GM12865 (cell line): ENCODE measurements at regions not wholly inside any gene's neighbourhood (a gene's known extent, or its start where the extent isn't known, plus 50 kb on each side); places are given as distances from the start of the nearest gene placed in this dataset.

Experiments used
- DNase-seq: peaks from one replicate; pipeline ENCODE4 v3.0.0; 2010; ENCODE audit warnings: low read depth
- H3K4me3 ChIP-seq: 2 replicates; pipeline ENCODE4 v1.5.1; 2011; ENCODE audit warnings: mild to moderate bottlenecking, low read depth, low read length, control low read depth
- TF ChIP-seq, protein P1 (sequence below): IDR thresholded peaks from 2 replicates; pipeline ENCODE4 v1.5.1; 2011; ENCODE audit warnings: low read length, control low read depth, low read depth, inconsistent platforms; ENCODE audit not compliant: insufficient read depth; ENCODE audit errors: missing control alignments

DNA sequence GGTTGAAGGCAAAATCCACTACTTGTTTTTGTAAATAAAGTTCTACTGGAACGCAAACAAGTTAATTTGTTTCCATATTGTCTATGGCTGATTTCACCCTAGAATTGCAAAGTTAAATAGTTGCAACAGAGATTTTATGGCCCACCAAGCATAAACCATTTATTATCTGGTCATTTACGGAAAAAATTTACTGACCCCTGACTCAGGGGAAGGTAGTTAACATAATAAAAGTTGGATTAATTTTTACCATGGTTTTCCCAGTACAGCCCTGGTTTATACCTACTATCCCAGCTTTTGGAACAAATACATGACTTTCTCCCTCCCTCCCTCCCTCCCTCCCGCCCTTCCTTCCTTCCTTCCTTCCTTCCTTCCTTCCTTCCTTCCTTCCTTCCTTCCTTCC, 588.9 kb upstream of the TMEFF2 start:
- no peak overlapping the region for H3K4me3 ChIP-seq
- TF ChIP-seq, protein P1, sequence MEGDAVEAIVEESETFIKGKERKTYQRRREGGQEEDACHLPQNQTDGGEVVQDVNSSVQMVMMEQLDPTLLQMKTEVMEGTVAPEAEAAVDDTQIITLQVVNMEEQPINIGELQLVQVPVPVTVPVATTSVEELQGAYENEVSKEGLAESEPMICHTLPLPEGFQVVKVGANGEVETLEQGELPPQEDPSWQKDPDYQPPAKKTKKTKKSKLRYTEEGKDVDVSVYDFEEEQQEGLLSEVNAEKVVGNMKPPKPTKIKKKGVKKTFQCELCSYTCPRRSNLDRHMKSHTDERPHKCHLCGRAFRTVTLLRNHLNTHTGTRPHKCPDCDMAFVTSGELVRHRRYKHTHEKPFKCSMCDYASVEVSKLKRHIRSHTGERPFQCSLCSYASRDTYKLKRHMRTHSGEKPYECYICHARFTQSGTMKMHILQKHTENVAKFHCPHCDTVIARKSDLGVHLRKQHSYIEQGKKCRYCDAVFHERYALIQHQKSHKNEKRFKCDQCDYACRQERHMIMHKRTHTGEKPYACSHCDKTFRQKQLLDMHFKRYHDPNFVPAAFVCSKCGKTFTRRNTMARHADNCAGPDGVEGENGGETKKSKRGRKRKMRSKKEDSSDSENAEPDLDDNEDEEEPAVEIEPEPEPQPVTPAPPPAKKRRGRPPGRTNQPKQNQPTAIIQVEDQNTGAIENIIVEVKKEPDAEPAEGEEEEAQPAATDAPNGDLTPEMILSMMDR, result no peak
- no peak for DNase-seq

DNA sequence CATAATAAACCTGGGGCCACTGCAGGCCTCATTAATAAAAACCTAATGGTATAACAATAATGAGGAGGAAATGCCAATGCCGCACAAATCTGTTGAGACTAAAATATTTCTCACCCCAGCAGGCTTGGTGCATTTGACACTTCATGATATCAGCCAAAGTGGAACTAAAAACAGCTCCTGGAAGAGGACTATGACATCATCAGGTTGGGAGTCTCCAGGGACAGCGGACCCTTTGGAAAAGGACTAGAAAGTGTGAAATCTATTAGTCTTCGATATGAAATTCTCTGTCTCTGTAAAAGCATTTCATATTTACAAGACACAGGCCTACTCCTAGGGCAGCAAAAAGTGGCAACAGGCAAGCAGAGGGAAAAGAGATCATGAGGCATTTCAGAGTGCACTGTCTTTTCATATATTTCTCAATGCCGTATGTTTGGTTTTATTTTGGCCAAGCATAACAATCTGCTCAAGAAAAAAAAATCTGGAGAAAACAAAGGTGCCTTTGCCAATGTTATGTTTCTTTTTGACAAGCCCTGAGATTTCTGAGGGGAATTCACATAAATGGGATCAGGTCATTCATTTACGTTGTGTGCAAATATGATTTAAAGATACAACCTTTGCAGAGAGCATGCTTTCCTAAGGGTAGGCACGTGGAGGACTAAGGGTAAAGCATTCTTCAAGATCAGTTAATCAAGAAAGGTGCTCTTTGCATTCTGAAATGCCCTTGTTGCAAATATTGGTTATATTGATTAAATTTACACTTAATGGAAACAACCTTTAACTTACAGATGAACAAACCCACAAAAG, 580.9 kb upstream of the TMEFF2 start:
- no peak overlapping the region for H3K4me3 ChIP-seq
- TF ChIP-seq, protein P1, result no peak
- DNase-seq, result no peak

DNA sequence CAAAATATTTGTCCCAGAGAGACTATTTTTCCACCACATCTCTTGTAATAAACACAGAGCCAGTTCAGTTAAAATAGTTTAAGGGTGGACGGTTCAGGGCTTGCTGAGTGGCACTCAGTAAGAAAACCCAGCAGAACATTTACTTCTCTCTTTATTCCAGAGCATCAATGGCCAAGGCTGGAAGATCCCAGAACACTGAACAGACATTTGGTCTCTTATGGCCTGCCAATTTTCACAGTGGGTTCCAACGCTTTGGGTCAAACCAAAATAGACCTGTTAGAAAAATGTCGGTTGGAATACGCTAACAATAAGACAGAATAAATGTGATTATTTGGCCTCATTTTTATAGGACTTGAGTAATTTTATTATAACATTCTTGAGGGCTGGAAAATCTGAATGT, 580.3 kb upstream of the TMEFF2 start:
- TF ChIP-seq, protein P1, result no peak

DNA sequence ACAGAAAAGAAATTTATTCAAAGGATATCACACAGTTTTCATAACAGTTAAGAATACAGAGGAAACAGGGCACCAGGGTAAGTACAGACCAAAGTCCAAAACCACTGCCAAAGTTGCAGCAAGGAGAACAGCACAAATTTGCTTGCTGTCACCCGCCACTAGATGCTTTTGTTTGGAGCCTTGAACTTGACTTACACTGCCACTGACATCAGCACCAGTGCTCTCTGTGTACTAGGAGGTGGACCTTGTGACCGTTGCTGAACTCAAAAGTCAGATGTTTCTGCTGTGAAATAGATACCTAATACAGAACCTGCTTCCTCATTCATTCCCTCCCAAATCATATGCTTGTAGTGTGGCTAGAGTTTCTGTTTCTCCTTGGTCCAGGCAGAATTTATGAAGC, 578.3 kb upstream of the TMEFF2 start:
- H3K4me3 ChIP-seq, result no peak overlapping the region
- TF ChIP-seq, protein P1, result no peak
- DNase-seq, result no peak

More for the DNA sequence above, 580.3 kb upstream of the TMEFF2 start:
- no peak overlapping the region for H3K4me3 ChIP-seq
- no peak for DNase-seq

DNA sequence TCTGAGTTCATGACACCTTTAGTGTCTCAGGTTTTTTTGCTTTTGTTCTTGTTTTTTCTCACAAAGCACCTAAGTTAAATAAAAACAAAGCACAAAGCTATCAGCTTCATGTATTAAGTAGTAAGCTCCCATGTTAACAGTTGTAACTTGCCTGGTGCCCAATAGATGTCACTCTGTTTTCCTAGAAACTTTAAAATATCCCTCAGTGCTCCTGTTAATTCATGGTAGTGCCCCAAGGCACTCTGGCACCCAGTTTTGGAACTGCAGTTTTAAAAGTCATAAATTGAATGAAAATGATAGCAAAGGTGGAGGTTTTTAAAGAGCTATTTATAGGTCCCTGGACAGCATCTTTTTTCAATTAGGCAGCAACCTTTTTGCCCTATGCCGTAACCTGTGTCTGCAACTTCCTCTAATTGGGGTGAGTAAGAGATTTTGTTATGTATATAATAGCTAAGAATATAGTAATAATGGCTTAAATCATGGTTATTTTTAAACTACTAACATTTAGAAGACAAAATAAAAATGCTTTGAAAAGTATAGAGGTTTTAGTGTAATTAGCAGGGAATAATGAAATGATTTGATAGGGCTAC, 555.0 kb upstream of the TMEFF2 start:
- TF ChIP-seq, protein P1, result no peak
- DNase-seq, result no peak

DNA sequence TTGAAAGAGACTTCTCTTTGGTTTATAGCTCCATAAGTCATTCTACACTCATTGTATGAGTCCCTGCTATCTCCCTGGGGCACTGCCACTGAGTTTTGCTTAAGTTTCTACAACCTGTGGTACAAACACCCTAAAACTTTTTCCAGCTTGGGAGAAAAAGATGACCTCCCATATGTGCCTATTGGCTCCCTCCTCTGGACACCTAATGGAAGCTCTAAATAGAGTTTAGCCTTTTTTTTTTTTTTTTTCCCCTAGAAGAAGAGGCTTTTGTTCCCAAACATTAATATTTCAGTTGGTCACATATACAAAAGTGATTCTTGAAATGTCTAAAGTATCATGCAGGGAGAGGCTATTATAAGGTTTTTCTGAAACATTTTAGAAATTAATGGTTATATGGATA, 547.2 kb upstream of the TMEFF2 start:
- DNase-seq, result no peak
- TF ChIP-seq, protein P1, result no peak
- no peak overlapping the region for H3K4me3 ChIP-seq

More for the DNA sequence above, 555.0 kb upstream of the TMEFF2 start:
- no peak overlapping the region for H3K4me3 ChIP-seq

DNA sequence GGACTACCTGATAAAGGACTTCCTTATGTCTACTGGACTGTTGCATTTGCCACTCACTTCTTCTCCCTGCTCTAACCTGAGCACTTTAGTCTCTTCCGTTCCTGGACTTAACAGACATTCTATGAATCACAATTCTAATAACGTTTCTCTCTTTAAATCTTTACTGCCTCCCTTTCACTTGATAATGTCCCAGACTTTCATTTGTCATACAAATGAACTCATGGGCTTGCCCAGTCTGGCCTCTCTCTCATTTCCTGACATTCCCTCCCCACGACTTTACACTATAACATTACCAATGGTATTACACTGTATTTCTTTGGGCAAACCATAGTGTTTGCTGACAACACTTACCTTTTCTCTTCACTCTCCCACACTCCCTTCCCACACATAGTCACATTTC, 540.7 kb upstream of the TMEFF2 start:
- TF ChIP-seq, protein P1, result no peak
- no peak overlapping the region for H3K4me3 ChIP-seq
- DNase-seq, result no peak
